Inferior parietal cortex (tissue), 1 donor: ENCODE measurements at regions not wholly inside any gene's neighbourhood (a gene's known extent, or its start where the extent isn't known, plus 50 kb on each side); places are given as distances from the start of the nearest gene placed in this dataset.
A peak's percentile ranks its signal among the peaks of the same experiment; 100 is the strongest.

Experiments used
- DNase-seq: peaks from one replicate; pipeline ENCODE4 v3.0.0-alpha.2; 2016; ENCODE audit errors: extremely low spot score

GRCh38 chr2:21939967-21940366, 816.2 kb downstream of the TDRD15 start:
- DNase-seq, result no peak

- DNase-seq, result no peak
Measured at GRCh38 chr2:21944536-21944935, 820.8 kb downstream of the TDRD15 start.

GRCh38 chr2:21945658-21946057, 821.9 kb downstream of the TDRD15 start:
- DNase-seq, result no peak

- DNase-seq, result no peak
Measured at GRCh38 chr2:21947046-21947445, 823.3 kb downstream of the TDRD15 start.

- DNase-seq, result no peak
Measured at GRCh38 chr2:21966139-21966538, 842.4 kb downstream of the TDRD15 start.

- no peak for DNase-seq
Measured at GRCh38 chr2:21970971-21971370, 847.2 kb downstream of the TDRD15 start.

- no peak for DNase-seq
Measured at GRCh38 chr2:21972586-21972985, 848.8 kb downstream of the TDRD15 start.

GRCh38 chr2:21981127-21981526, 857.4 kb downstream of the TDRD15 start:
- no peak for DNase-seq

GRCh38 chr2:21993002-21993401, 869.2 kb downstream of the TDRD15 start:
- DNase-seq, result no peak

GRCh38 chr2:21996339-21996738, 872.6 kb downstream of the TDRD15 start:
- no peak for DNase-seq

GRCh38 chr2:21999522-21999921, 875.8 kb downstream of the TDRD15 start:
- DNase-seq, result no peak

- no peak for DNase-seq
Measured at GRCh38 chr2:22002066-22002465, 878.3 kb downstream of the TDRD15 start.

GRCh38 chr2:22003270-22003669, 879.5 kb downstream of the TDRD15 start:
- DNase-seq, result no peak

GRCh38 chr2:22011048-22011447, 887.3 kb downstream of the TDRD15 start:
- no peak for DNase-seq

- no peak for DNase-seq
Measured at GRCh38 chr2:22020091-22020742, 896.4 kb downstream of the TDRD15 start.

GRCh38 chr2:22027345-22028005, 903.7 kb downstream of the TDRD15 start:
- no peak for DNase-seq

GRCh38 chr2:22035361-22035830, 911.6 kb downstream of the TDRD15 start:
- DNase-seq, result no peak

- peak; percentile 20 for DNase-seq
Measured at GRCh38 chr2:22037274-22037673, 913.5 kb downstream of the TDRD15 start.

GRCh38 chr2:22043784-22044183, 920.0 kb downstream of the TDRD15 start:
- DNase-seq, result no peak

- DNase-seq, result no peak
Measured at GRCh38 chr2:22055784-22056620, 932.2 kb downstream of the TDRD15 start.

GRCh38 chr2:22056621-22057132, 932.9 kb downstream of the TDRD15 start:
- DNase-seq, result no peak

GRCh38 chr2:22062679-22063078, 938.9 kb downstream of the TDRD15 start:
- DNase-seq, result no peak
